ENCODE measurements at regions not wholly inside any gene's neighbourhood (a gene's known extent, or its start where the extent isn't known, plus 50 kb on each side); places are given as distances from the start of the nearest gene placed in this dataset.
"Not testable (repeated sequence)": the region's sequence is repeated elsewhere in the genome, so short reads cannot be mapped to it uniquely, and the experiment has no call there.

- ChIA-PET POLR2A (interaction anchor here (0.5 kb wide), 1 partner anchor 1290 kb away, joined by 6 read pairs; no protein-coding TSS in a partner anchor), CTCF (interaction anchor here (1.1 to 1.9 kb wide), 4 partner anchors 26 to 507 kb away, joined by 3 to 7 read pairs (median 4); no protein-coding TSS in a partner anchor)
- DNase-seq (ENCODE audit: extremely low spot score) = no peak
Measured at GRCh38 chr3:128546646-128547045, 53.6 kb upstream of the GATA2 start.

DNA sequence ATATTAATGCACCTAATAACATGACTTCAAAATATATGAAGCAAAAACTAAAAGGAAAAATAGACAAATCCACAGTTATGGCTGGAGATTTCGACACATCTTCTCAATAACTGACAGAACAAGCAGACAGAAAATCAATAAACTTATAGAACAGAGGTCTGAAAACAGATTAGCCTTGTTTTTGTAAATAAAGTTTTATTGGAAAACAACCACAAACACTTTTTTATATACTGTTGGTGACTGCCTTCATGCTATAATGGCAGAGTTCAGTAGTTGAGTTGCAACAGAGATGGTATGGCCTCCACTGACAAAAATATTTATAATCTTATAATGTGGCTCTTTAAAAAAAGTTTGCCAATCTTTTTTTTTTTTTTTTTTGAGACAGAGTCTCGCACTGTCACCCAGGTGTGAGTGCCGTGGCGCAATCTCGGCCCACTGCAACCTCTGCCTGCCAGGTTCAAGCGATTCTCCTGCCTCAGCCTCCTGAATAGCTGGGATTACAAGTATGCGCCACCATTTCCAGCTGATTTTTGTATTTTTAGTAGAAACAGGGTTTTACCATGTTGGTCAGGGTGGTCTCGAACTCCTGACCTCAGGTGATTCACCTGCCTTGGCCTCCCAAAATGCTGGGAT is 52.2 kb upstream of the GATA2 start:
- ChIA-PET CTCF (no interaction called here), POLR2A (no interaction called here)
- no peak for TF ChIP-seq CTCF (IDR thresholded peaks at IDR 0.05; ENCODE audit: control extremely low read depth, extremely low read depth, low read depth, missing control alignments)
- no peak for DNase-seq (ENCODE audit: extremely low spot score)

More at GRCh38 chr3:128546646-128547045, 53.6 kb upstream of the GATA2 start:
- no peak for TF ChIP-seq CTCF (IDR thresholded peaks at IDR 0.05; ENCODE audit: control extremely low read depth, extremely low read depth, low read depth, missing control alignments)

GRCh38 chr3:128544190-128544589 is 51.2 kb upstream of the GATA2 start:
- no peak for TF ChIP-seq CTCF (IDR thresholded peaks at IDR 0.05; ENCODE audit: control extremely low read depth, extremely low read depth, low read depth, missing control alignments)
- DNase-seq (ENCODE audit: extremely low spot score) = no peak
- CTCF ChIA-PET = no interaction called here
- POLR2A ChIA-PET = no interaction called here

- DNase-seq (ENCODE audit: extremely low spot score); CTCF ChIA-PET; POLR2A ChIA-PET: not testable (repeated sequence)
Measured at GRCh38 chr3:128543570-128544174, 50.7 kb upstream of the GATA2 start.
